Erythroblast (primary cell): ENCODE measurements at regions not wholly inside any gene's neighbourhood (a gene's known extent, or its start where the extent isn't known, plus 50 kb on each side); places are given as distances from the start of the nearest gene placed in this dataset.

Experiments used
- GATA1 ChIP-seq: IDR thresholded peaks from 2 replicates; pipeline ENCODE4 v1.6.1; 2011; ENCODE audit warnings: low read depth, mild to moderate bottlenecking, control low read depth, low read length, moderate library complexity
- POLR2A ChIP-seq: IDR thresholded peaks from 2 replicates; pipeline ENCODE4 v1.6.1; 2011; ENCODE audit warnings: mild to moderate bottlenecking, low read length

DNA sequence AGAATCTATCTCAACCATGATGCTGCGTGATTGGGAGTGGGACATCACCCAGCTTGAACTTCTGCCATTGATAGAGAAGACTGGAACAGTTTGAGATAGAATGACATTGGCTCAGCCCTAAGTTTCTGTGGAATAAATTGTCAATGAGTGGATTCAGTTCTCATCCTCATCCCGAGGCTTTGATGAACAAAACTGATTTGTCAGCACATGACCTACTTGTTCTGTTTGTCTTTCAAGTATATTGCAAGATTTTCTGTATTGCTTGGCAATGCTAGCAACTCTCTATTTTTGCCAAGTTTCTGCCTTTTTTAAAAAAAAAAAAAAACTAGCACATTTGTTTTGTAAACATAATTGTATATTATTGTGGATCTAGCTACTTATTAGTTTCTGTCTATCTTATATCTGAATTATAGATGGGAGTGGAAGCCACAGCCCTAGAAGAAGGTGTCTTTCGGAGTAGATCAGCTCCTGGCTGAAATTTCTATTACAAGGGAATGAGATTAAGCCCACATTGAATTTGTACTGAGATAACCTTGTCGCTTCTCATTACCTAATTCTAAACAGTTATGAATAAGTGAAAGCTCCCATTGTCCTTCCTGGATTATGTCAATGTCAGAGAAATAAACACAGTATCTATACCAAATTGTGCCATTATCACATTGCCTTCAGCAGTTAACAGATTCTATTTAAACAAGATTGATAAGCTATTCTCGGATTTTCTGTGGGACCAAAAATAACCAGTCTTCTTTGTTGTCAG is 166.1 kb downstream of the TNFSF13B start:
- no peak for TF ChIP-seq POLR2A
- TF ChIP-seq GATA1 = no peak
